IPS-NIHi11 (cell line): ENCODE measurements at regions not wholly inside any gene's neighbourhood (a gene's known extent, or its start where the extent isn't known, plus 50 kb on each side); places are given as distances from the start of the nearest gene placed in this dataset.
A peak's percentile ranks its signal among the peaks of the same experiment; 100 is the strongest.
"Not testable (repeated sequence)": the region's sequence is repeated elsewhere in the genome, so short reads cannot be mapped to it uniquely, and the experiment has no call there.

Experiments
- DNase-seq: peaks from one replicate; pipeline ENCODE4 v3.0.0; 2012; ENCODE audit warnings: mixed read lengths, low spot score

DNA sequence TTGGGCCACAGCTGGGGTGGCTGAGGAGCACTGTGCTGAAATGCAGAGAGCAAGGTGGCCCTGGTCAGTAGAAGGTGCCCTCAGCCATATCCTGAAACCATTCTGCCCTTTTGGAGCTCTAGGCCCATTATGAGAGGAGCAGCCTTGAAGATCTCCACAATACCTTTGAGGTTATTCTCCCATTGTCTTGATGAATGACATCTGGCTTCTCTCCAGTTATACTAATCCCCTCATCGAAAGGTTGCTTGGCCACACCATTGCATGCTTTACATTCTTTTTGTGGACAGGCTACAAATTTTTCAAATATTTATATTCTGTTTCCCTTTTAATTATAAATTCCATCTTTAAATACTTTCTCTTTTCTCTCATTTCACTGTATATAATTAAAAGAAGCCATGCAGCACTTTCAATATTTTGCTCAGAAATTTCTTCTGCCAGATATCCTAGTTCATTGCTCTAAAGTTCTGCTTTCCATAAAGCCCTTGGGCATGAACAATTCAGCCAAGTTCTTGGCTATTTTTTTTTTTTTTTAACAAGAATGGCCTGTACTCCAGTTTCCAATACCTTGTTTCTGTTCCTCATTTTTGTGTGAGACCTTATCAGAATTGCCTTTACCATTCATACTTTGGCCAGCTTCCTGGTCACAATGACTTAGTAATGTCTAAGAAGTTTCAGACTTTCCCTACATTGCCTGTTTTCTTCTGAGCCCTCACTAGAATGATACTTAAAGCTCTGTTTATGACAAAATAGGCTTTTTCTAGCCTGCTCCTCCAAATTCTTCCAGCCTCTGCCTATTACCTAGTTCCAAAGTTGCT, 138.9 kb upstream of the SGO1 start:
- no peak for DNase-seq

DNA sequence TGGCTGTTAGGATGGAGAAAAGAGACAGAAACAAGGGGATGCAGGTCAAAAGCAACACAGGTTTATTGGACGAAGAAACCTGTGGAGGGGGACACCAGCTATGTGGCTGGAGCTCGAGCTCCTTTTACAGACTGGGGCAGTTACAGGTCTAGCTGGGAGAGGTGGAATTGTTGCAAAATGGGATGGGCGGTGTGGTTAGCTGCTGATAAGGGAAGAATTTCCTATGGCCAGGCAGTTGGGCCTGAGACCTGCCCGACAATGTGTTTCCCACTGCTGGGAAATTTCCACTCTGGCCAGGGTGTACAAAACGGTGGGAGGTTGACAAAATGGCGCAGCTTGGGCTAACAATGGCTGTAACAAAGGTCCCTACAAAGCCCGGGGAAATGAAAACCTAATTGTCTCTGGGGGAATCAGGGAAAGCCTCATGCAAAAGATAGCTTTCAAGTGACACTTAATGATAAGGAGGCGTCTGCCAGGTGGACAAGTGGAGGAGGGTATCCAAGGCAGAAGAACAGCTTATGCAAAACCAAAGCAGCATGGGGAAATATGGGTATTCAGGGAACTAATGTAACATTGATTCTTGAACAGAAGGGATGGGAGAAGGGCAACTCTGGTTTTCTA, 137.4 kb upstream of the SGO1 start:
- DNase-seq: no peak

- DNase-seq: no peak
Observed at GRCh38 chr3:20322085-20322484, 136.1 kb upstream of the SGO1 start.

GRCh38 chr3:20321391-20322047, 135.5 kb upstream of the SGO1 start:
- no peak for DNase-seq

- no peak for DNase-seq
Observed at GRCh38 chr3:20320489-20320888, 134.5 kb upstream of the SGO1 start.

DNA sequence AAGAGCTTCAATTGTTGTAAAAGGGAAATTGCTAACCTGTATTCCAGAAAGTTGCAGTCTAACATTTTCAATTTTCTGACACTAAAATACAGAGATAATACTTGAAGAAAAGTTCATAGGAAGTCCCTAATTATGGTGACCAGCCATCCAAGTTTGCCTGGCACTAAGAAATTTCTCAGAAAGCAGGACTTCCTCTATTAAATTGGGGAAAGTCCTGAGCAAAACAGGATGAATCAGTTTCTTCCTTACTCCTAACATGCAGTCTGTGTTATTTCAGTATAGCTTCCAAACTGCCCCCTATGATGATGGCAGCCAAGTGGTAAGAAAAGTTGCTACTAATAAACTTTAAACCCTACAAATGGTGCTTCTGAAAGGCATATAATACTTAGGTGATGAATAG, 133.5 kb upstream of the SGO1 start:
- DNase-seq: no peak

GRCh38 chr3:20317616-20318015, 131.6 kb upstream of the SGO1 start:
- no peak for DNase-seq

GRCh38 chr3:20316238-20316637, 130.2 kb upstream of the SGO1 start:
- DNase-seq: no peak

GRCh38 chr3:20310629-20311028, 124.6 kb upstream of the SGO1 start:
- no peak for DNase-seq

DNA sequence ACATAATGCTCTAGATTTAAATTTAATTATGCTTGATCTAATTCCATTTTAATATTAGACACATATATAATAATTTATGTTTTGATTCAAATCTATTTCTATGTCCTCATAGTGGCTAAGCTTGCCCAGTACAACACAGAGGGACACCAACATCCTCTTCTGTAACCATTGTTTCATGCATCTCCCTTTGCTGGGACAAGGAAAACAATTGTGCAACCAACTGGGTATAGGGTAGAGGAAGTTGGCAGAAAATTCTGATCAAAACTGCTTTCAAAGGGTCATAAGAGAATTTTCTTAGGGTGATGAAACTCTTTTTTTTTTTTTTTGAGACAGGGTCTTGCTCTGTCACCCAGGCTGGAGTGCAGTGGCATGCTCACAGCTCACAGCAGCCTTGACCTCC, 121.4 kb upstream of the SGO1 start:
- DNase-seq: no peak

DNA sequence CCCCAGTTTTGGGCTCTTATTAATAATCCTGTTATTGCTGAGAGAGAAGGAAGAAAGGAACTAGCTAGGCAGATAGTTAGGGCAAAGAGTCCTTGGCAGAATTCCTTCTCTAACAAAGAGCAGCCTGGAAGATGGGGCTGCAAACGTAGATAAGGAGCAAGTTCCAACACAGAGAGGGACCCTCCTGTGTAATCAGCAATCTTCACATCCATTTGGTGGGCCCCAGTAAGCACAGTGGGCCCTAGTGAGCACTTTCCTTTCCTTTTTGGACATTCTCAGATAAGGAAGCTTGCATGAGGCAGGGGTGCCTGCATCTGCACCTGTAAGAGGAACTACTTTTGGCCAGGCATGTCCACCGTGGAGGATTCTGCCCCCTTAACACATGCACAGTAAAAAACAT, 119.6 kb upstream of the SGO1 start:
- no peak for DNase-seq

- DNase-seq: no peak
Observed at GRCh38 chr3:20302766-20303165, 116.8 kb upstream of the SGO1 start.

GRCh38 chr3:20288050-20288449, 102.0 kb upstream of the SGO1 start:
- peak; percentile 15 for DNase-seq

GRCh38 chr3:20280257-20280656, 94.3 kb upstream of the SGO1 start:
- no peak for DNase-seq

- not testable (repeated sequence) for DNase-seq
Observed at GRCh38 chr3:20265977-20266376, 80.0 kb upstream of the SGO1 start.

GRCh38 chr3:20264900-20265567, 79.0 kb upstream of the SGO1 start:
- DNase-seq: no peak

DNA sequence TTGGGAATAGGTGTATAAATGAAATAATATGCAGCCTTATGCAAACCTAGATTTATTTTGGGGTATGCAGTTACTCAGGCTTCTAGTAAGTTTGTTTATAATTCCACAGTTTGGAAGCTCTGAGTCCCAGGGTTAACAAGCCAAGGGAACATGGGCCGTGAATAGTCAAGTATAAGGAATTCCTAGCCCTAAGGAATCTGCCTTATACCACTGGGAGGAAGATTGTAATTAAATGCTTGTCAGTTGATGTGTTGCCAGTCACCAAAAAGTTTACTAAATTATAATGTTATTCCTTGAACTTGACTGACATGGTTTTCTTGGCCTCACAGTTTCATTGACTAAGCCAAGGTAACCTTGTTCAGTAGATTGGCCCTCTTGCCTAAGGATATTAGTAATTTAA, 72.4 kb upstream of the SGO1 start:
- no peak for DNase-seq

GRCh38 chr3:20256144-20256543, 70.1 kb upstream of the SGO1 start:
- no peak for DNase-seq

GRCh38 chr3:20254268-20255117, 68.5 kb upstream of the SGO1 start:
- no peak for DNase-seq

- DNase-seq: peak; percentile 23
Observed at GRCh38 chr3:20250786-20251185, 64.8 kb upstream of the SGO1 start.

DNA sequence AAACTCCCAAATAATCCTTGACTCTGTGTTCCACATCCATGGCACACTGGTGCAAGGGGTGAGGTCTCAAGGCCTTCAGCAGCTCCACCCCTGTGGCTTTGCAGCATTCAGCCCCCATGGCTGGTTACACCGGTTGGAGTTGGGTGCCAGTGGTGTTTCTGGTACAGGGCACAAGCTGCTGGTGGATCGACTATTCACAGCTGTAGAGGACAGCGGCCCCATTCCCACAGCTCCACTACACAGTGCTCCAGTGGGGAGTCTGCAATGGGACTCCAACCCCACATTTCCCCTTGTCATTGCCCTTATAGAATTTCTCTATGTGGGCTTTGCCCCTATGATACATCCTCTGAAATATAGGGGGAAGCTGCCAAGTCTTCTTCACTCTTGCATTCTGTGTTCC, 64.3 kb upstream of the SGO1 start:
- no peak for DNase-seq

DNA sequence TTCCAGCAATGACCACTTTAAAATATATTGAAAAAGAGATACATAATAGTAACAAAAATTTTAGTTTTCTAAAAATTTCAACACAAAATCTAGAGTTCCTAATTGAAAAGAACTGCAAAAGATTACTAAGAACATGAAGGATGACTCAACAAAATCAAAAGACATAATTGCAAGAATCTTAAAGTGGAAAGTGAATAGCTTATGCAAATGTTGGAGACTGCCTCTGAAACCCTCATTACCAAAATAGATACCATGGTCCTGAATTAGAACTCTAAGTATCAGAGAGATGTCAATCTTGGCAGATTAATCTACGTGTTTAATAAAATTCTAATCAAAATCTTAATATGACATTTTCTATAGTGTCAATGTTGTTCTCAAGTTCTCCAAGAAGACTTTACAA, 60.7 kb upstream of the SGO1 start:
- DNase-seq: no peak
